Limb (tissue), 2 donors: ENCODE measurements at regions not wholly inside any gene's neighbourhood (a gene's known extent, or its start where the extent isn't known, plus 50 kb on each side); places are given as distances from the start of the nearest gene placed in this dataset.
"Not testable (repeated sequence)": the region's sequence is repeated elsewhere in the genome, so short reads cannot be mapped to it uniquely, and the experiment has no call there.

Experiments used
- DNase-seq, 2 donors: peaks; one replicate each; pipeline ENCODE4 v3.0.0-alpha.2; 2016; ENCODE audit errors: extremely low spot score in 2 of 2

GRCh38 chr9:135402048-135402738, 77.4 kb upstream of the PPP1R26 start:
- no peak for DNase-seq

- no peak for DNase-seq
Measured at GRCh38 chr9:135402739-135403695, 76.6 kb upstream of the PPP1R26 start.

DNA sequence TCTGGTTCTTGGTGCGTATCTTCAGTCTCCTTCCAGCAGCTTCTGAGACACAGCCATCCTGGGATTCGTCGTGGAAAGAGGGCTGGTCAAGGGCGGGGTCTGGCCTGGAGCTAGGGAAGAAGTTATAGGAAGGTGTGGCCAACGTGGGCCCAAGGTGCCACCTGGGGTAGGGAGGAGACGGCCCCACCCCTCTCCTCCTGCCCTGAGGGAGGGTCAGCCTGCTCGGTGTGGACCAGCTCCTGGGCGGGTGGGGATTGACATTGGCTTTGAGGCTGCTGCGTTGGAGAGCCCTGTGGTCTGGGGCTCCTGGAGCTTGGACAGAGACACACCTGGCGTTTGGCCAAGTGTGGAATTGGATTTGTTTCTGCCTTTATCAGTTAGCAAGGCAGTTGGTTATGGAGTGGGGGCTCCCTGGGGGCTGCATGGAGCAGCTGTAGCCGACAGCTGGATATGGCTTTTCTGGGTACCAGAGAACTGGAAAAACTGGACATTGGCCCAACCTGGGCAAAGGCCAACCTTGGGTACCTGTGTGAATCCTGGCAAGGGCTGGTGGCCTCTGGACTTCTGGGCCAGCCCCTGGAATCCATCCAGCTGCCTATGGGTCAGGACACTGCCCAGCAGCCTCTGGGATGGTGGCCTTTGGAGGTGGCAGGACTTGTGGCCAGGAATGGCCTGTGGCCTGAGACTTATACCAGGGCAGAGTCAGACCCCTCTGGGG, 75.7 kb upstream of the PPP1R26 start:
- no peak for DNase-seq

- DNase-seq = no peak
Measured at GRCh38 chr9:135404451-135405144, 75.0 kb upstream of the PPP1R26 start.

DNA sequence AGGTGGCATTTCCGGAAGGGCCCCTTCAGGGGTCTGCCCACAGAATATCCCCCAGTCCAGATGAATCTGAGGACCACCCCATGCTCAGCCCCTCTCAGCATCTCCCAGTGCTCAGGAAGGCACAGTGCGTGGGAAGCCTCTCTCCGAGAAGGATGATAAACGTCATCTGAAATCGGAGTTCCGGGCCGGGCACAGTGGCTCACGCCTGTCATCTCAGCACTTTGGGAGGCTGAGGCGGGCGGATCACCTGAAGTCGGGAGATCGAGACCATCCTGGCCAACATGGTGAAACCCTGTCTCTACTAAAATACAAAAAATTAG, 74.5 kb upstream of the PPP1R26 start:
- not testable (repeated sequence) for DNase-seq

DNA sequence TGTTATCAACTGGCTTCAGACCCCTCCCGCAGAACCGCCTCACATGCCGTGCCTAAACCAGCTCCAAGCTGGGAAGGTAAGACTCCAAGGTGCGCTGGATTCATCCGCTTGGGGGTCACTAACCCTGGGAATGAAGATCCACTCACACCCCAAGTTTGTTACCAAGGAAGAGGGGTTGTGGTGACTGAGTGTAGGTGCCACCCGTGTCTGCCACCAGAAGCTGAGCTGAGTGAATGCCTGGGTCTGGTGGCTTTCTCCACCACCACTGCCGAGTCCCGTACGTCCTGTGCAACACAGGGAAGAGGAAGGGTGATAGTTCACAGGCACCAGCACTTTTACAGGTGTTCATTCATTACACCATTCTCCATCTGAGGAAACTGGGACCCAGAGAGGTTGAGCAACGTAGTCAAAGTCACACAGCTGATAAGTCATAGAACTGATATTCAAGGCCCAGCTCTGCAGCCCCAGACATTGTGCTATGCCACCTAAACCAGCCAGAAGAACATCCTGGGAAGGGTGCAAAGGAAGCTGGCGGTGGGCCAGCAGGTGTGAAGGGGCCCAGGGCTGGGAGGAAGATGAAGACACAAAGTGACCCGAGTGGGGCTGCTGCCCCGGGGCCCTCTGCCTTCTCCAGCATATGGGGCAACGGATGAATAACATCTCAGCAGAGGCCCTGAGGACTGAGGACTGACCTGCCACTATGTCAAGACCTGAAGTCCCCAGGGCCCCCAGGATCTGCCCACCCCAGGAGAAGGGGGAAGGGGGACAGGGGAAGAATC, 70.9 kb upstream of the PPP1R26 start:
- DNase-seq = no peak

DNA sequence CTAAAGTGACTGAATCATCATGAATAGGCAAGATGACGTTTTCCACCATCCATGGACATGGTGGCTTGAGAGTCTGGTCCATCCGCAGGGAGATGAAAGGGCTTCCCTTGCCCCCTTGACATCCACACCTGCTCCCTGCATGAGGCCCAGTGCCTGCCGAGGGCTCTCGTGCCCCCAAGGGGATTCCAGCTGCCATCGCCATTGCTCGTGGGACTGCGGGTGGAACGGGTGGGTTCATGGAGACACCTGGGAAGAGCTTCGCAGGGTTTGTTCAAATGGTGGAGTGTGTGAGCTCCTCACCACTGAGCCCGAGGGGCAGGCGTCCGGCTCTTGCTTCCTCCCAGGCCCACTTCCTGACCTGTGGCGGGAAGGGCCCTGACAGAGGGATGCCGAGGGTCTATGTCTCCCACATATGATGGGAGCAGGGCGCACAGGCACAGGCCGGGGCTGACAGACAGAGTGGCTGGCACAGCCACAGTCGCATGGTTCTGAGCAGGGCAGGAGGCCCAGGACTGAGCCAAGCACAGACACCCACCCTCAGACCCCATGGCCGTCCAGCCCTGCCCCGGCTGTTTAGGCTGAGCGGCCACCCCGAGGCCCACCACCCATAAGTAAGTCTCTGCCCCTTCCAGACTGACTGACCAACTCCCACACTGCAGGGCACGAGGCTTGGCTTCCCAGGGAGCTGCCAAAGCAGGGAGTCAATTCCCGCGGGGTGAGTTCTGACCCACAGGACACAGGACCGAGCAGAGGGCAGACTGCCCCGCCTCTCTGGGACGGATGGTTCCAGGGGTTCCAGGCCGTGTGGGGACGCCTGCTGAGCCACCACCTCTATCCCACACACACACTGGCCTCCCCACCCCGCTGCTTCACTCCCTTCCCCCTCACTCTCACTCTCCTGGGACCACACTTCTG, 70.0 kb upstream of the PPP1R26 start:
- no peak for DNase-seq

GRCh38 chr9:135410421-135410820, 69.2 kb upstream of the PPP1R26 start:
- DNase-seq = no peak

GRCh38 chr9:135410831-135411473, 68.6 kb upstream of the PPP1R26 start:
- DNase-seq = no peak

DNA sequence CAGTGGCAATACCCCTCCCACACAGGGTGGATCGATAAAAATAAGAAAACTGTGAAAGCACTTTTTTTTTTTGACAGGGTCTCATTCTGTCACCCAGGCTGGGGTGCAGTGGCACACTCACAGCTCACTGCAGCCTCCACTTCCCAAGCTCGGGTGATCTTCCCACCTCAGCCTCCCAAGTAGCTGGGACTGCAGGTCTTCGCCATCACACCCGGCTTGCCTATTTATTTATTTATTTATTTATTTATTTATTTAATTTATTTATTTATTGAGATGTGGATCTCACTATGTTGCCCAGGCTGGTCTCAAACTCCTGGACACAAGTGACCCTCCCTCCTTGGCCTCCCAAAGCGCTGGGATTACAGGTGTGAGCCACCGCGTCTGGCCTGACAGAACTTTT, 68.0 kb upstream of the PPP1R26 start:
- not testable (repeated sequence) for DNase-seq

DNA sequence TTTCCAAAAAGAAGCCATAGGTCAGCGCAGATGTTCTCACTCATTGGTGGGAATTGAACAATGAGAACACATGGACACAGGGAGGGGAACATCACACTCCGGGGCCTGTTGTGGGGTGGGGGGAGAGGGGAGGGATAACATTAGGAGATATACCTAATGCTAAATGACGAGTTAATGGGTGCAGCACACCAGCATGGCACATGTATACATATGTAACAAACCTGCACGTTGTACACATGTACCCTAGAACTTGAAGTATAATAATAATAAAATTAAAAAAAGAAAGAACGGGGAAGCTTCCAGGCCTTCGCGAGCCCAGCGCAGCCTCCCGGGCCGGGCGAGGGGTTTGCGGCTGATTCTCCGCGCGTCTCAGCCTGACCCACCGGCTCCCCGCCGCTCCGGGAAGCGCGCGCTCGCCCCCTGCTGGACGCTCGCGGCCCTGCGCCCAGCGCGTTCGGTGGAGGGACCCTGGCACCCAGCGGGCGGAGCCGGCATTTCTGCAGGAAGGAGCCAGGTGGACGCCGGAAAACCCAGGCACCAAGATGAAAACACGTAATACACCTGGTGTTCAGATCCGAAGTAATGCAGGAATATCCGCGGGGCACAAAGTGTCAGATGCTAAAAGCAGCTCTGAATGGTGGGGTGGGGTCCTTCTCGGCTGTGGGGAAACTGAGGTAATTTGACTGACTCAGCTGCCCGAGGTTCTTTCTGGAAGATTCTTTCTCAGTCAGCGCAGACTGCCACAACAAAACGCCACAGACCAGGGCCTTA, 67.1 kb upstream of the PPP1R26 start:
- peak; percentile 57 to 93 for DNase-seq

DNA sequence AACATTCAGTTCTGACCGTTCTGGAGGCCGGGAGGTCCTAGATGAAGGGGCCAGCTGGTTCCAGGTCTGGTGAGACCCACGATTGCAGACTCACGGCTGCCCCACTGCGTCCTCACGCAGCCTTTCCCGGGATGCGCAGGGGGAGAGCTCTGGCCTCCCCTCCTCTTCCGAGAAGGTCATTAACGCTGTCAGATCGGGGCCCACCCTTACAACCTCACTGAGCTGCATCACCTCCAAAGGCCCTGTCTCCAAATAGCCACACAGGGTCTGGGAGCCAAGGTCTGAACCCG, 66.6 kb upstream of the PPP1R26 start:
- DNase-seq = no peak

- peak in 1 of 2 donors; percentile 22 for DNase-seq
Measured at GRCh38 chr9:135413461-135413860, 66.1 kb upstream of the PPP1R26 start.

DNA sequence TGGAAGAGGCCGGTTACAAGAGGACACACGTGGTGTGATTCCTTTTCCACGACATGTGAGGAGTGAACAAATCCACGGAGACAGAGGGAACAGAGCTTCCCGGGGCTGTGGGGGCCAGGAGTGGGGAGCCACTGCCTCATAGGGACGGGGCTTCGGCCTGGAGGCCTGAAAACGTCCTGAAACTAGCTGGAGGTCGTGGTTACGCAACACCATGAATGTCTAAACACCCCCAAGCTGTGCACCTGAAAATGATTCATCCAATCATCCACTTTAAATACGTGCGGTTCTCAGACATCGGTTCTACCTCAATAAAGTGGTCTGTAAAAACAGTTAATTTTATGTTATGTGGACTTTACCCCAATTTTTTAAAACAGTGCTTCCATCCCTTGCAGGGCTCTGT, 65.3 kb upstream of the PPP1R26 start:
- no peak for DNase-seq

DNA sequence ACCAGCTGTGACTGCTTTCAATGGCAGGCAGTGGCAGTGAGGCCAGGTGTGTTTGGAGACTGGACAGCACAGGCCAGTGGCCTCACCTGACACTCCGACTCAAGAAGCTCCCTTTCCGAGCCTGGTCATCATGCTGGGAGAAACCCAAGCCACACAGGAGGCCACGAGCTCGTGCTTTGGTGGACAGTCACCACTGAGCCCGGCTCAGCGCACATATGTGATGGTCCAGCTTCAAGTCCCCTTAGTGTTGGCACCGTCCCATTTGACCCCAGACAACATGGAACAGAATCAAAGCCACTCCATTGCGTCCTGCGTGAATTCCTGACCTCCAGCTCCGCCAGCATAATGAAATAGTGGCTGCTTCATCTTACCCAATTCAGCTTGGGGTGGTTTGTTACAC, 64.0 kb upstream of the PPP1R26 start:
- no peak for DNase-seq

GRCh38 chr9:135416664-135417290, 62.8 kb upstream of the PPP1R26 start:
- DNase-seq = no peak

DNA sequence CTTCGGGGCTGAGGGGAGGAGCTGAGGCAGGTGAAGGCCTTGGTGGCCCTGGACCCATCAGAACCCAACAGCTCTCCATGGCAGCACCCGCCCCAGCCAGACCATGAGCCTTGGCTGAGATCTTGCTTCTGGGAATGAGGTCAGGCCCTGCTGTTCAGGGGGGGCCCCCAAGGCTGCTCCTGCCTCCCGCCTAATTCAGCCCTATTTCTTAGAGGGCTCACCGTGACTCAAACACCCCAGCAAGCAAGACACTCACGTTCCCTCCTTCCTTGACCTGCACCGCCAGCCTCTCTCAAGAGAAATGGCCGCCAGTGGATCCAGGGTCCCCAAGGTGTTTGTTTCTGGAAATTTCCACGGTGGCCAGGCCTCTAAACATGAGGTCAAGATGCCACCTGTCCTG, 61.4 kb upstream of the PPP1R26 start:
- no peak for DNase-seq

DNA sequence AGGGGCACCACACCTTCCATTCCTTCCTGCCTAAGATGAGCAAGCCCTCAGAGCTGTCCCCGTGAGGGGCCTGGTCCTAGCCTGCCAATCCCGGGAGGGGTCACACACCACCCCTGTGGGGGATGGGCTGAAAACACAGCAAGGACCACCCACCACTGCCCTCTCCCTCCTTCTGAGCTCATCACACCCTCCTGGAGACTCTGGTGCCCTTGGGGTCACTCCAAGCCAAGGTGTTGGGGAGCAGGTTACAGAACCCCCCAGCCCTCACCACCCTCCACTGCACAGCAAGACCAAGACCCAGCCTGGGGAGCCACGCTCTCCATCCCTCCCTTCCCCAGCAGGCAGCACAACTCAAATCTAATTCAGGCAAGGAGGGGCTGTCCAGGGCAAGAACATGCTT, 60.5 kb upstream of the PPP1R26 start:
- DNase-seq = no peak
